Mesendoderm (in vitro differentiated cells): ENCODE measurements at regions not wholly inside any gene's neighbourhood (a gene's known extent, or its start where the extent isn't known, plus 50 kb on each side); places are given as distances from the start of the nearest gene placed in this dataset.

Experiments
- DNase-seq: peaks from one replicate; pipeline ENCODE4 v3.0.0; 2013
- H2AK5ac ChIP-seq: 2 replicates; pipeline ENCODE4 v1.6.1; 2013; ENCODE audit warnings: low read length, inconsistent platforms
- H2BK120ac ChIP-seq: 2 replicates; pipeline ENCODE4 v1.6.1; 2013; ENCODE audit warnings: low read depth, mild to moderate bottlenecking, low read length, moderate library complexity, mixed read lengths
- H2BK15ac ChIP-seq: replicated peaks from 2 replicates; pipeline ENCODE4 v1.6.1; 2013; ENCODE audit warnings: low read depth, mild to moderate bottlenecking, moderate library complexity
- H2BK5ac ChIP-seq: 2 replicates; pipeline ENCODE4 v1.6.1; 2013; ENCODE audit warnings: low read length, inconsistent platforms
- H3K18ac ChIP-seq: 2 replicates; pipeline ENCODE4 v1.6.1; 2013; ENCODE audit warnings: mild to moderate bottlenecking, low read length, mixed read lengths
- H3K23ac ChIP-seq: one replicate; pipeline ENCODE4 v1.6.1; 2013; ENCODE audit warnings: low read length
- H3K27ac ChIP-seq: 2 replicates; pipeline ENCODE4 v1.5.1; 2013; ENCODE audit warnings: low read depth, mild to moderate bottlenecking, inconsistent platforms, low read length, moderate library complexity
- H3K27me3 ChIP-seq: 2 replicates; pipeline ENCODE4 v1.6.1; 2013; ENCODE audit warnings: low read length, control low read depth, mild to moderate bottlenecking, inconsistent platforms; ENCODE audit not compliant: insufficient read depth, poor library complexity
- H3K36me3 ChIP-seq: 2 replicates; pipeline ENCODE4 v1.6.1; 2013; ENCODE audit warnings: low read length, inconsistent platforms; ENCODE audit not compliant: control insufficient read depth, insufficient read depth
- H3K4ac ChIP-seq: one replicate; pipeline ENCODE4 v1.6.1; 2013; ENCODE audit warnings: low read depth, mild to moderate bottlenecking, low read length, moderate library complexity
- H3K4me1 ChIP-seq: 2 replicates; pipeline ENCODE4 v1.6.1; 2013; ENCODE audit warnings: low read depth, low read length, inconsistent platforms; ENCODE audit not compliant: control insufficient read depth
- H3K4me2 ChIP-seq: 2 replicates; pipeline ENCODE4 v1.6.1; 2013; ENCODE audit warnings: low read length
- H3K4me3 ChIP-seq: 2 replicates; pipeline ENCODE4 v1.5.1; 2013; ENCODE audit warnings: mild to moderate bottlenecking, low read length
- H3K56ac ChIP-seq: one replicate; pipeline ENCODE4 v1.6.1; 2013; ENCODE audit warnings: low read length
- H3K79me1 ChIP-seq: 2 replicates; pipeline ENCODE4 v1.6.1; 2013; ENCODE audit warnings: low read length, inconsistent platforms
- H3K79me2 ChIP-seq: 2 replicates; pipeline ENCODE4 v1.6.1; 2013; ENCODE audit warnings: mild to moderate bottlenecking, low read length; ENCODE audit not compliant: control insufficient read depth, insufficient read depth
- H3K9ac ChIP-seq: 2 replicates; pipeline ENCODE4 v1.6.1; 2013; ENCODE audit warnings: low read length, inconsistent platforms
- H4K5ac ChIP-seq: one replicate; pipeline ENCODE4 v1.6.1; 2013; ENCODE audit warnings: low read length
- H4K8ac ChIP-seq: one replicate; pipeline ENCODE4 v1.6.1; 2013; ENCODE audit warnings: low read depth, mild to moderate bottlenecking, control low read depth, low read length, moderate library complexity
- WGBS: extraction: QIAGEN DNeasy Blood & Tissue Kit; methylation state at CpG from one replicate; pipeline ENCODE4 v1.1.7; 2013; ENCODE audit warnings: low lambda C conversion rate, missing lambda C conversion rate; ENCODE audit not compliant: insufficient coverage; ENCODE audit errors: extremely low coverage; 5-methylcytosine and 5-hydroxymethylcytosine counted together

- Histone ChIP-seq H2BK15ac (no peak overlapping the region), H3K79me2 (no peaks in the 10 kb centered on the region), H3K79me1 (no peaks in the 10 kb centered on the region), H3K27me3 (no peaks in the 10 kb centered on the region), H3K9ac (no peak overlapping the region), H2BK5ac (no peak overlapping the region), H2BK120ac (no peak overlapping the region), H3K36me3 (no peaks in the 10 kb centered on the region), H2AK5ac (no peak overlapping the region), H3K56ac (no peak overlapping the region), H3K4me3 (no peak overlapping the region), H4K8ac (no peak overlapping the region), H3K27ac (no peak overlapping the region), H3K4me2 (no peak overlapping the region), H3K4me1 (no peaks in the 10 kb centered on the region), H3K18ac (no peak overlapping the region), H3K4ac (no peak overlapping the region), H3K23ac (no peak overlapping the region), H4K5ac (no peak overlapping the region)
- no peak for DNase-seq
- no CpG with 5 or more reads among the region's 1 CpG for WGBS
Observed at GRCh38 chr18:2407961-2408360, 163.3 kb downstream of the METTL4 start.

- Histone ChIP-seq H2BK120ac (no peak overlapping the region), H3K18ac (no peak overlapping the region), H3K27ac (no peak overlapping the region), H3K79me1 (no peaks in the 10 kb centered on the region), H3K23ac (no peak overlapping the region), H3K27me3 (no peaks in the 10 kb centered on the region), H3K4me2 (no peak overlapping the region), H3K56ac (no peak overlapping the region), H4K5ac (no peak overlapping the region), H2BK15ac (no peak overlapping the region), H3K4me3 (no peak overlapping the region), H3K4me1 (no peaks in the 10 kb centered on the region), H2BK5ac (no peak overlapping the region), H2AK5ac (no peak overlapping the region), H3K9ac (no peak overlapping the region), H3K4ac (no peak overlapping the region), H3K36me3 (no peaks in the 10 kb centered on the region), H3K79me2 (no peaks in the 10 kb centered on the region), H4K8ac (no peak overlapping the region)
- no peak for DNase-seq
- no CpG with 5 or more reads among the region's 5 CpGs for WGBS
Observed at GRCh38 chr18:2409906-2410305, 161.4 kb downstream of the METTL4 start.

- no peak overlapping the region for H3K27ac ChIP-seq
Observed at GRCh38 chr18:2410688-2411087, 160.6 kb downstream of the METTL4 start.

GRCh38 chr18:2411381-2411960 lies 159.8 kb downstream of the METTL4 start:
- Histone ChIP-seq H3K4me1 (no peaks in the 10 kb centered on the region), H3K79me1 (no peaks in the 10 kb centered on the region), H2BK120ac (no peak overlapping the region), H3K56ac (no peak overlapping the region), H2BK5ac (no peak overlapping the region), H3K23ac (no peak overlapping the region), H4K8ac (no peak overlapping the region), H4K5ac (no peak overlapping the region), H3K4me2 (no peak overlapping the region), H3K18ac (no peak overlapping the region), H3K4me3 (no peak overlapping the region), H2AK5ac (no peak overlapping the region), H3K4ac (no peak overlapping the region), H3K27me3 (no peaks in the 10 kb centered on the region), H2BK15ac (no peak overlapping the region), H3K79me2 (no peaks in the 10 kb centered on the region), H3K36me3 (no peaks in the 10 kb centered on the region), H3K27ac (no peak overlapping the region), H3K9ac (no peak overlapping the region)
- no CpG with 5 or more reads among the region's 1 CpG for WGBS
- DNase-seq: no peak

More at GRCh38 chr18:2410688-2411087, 160.6 kb downstream of the METTL4 start:
- DNase-seq: peak; percentile 59
- H3K4ac ChIP-seq: no peak overlapping the region
- no peak overlapping the region for H4K8ac ChIP-seq
- no peak overlapping the region for H3K56ac ChIP-seq
- no peaks in the 10 kb centered on the region for H3K79me2 ChIP-seq
- no peaks in the 10 kb centered on the region for H3K27me3 ChIP-seq
- no peak overlapping the region for H3K4me2 ChIP-seq
- no peak overlapping the region for H2BK5ac ChIP-seq
- no peak overlapping the region for H3K23ac ChIP-seq
- H2BK120ac ChIP-seq: no peak overlapping the region
- no peak overlapping the region for H2AK5ac ChIP-seq
- no peaks in the 10 kb centered on the region for H3K36me3 ChIP-seq
- no peaks in the 10 kb centered on the region for H3K79me1 ChIP-seq
- H3K18ac ChIP-seq: no peak overlapping the region
- H4K5ac ChIP-seq: no peak overlapping the region
- H3K4me1 ChIP-seq: no peaks in the 10 kb centered on the region
- no peak overlapping the region for H2BK15ac ChIP-seq
- no peak overlapping the region for H3K4me3 ChIP-seq
- no CpG with 5 or more reads among the region's 1 CpG for WGBS
- H3K9ac ChIP-seq: no peak overlapping the region

GRCh38 chr18:2412281-2412680 lies 159.0 kb downstream of the METTL4 start:
- DNase-seq: no peak
- Histone ChIP-seq H3K4me2 (no peak overlapping the region), H3K79me1 (no peaks in the 10 kb centered on the region), H3K27me3 (no peaks in the 10 kb centered on the region), H4K8ac (no peak overlapping the region), H3K4me3 (no peak overlapping the region), H3K23ac (no peak overlapping the region), H2BK5ac (no peak overlapping the region), H2AK5ac (no peak overlapping the region), H3K4me1 (no peaks in the 10 kb centered on the region), H3K79me2 (no peaks in the 10 kb centered on the region), H4K5ac (no peak overlapping the region), H2BK15ac (no peak overlapping the region), H3K56ac (no peak overlapping the region), H3K4ac (no peak overlapping the region), H3K36me3 (no peaks in the 10 kb centered on the region), H3K18ac (no peak overlapping the region), H2BK120ac (no peak overlapping the region), H3K9ac (no peak overlapping the region), H3K27ac (no peak overlapping the region)
- WGBS: no CpG with 5 or more reads among the region's 3 CpGs
